B cell (primary cell): ENCODE measurements at regions not wholly inside any gene's neighbourhood (a gene's known extent, or its start where the extent isn't known, plus 50 kb on each side); places are given as distances from the start of the nearest gene placed in this dataset.

ENCODE experiments used
- ATAC-seq: fragments of 200-7000 bp; cut with Tn5 transposase; one replicate; pipeline ENCODE4 v1.10.0; 2021; ENCODE audit warnings: low read depth, mild to moderate bottlenecking, moderate number of reproducible peaks, moderate library complexity
- CTCF ChIA-PET: fragments of 350-600 bp; sonication (Branson Sonifier 250); formaldehyde crosslinking; loops from one replicate; lab custom pipeline; 2021; ENCODE audit warnings: antibody characterized with exemption, inconsistent platforms; lab: Charles Lee
- POLR2A ChIA-PET: fragments of 350-600 bp; sonication (Branson Sonifier 250); formaldehyde crosslinking; loops from one replicate; lab custom pipeline; 2021; ENCODE audit warnings: antibody characterized with exemption; lab: Charles Lee
- DNase-seq: peaks from one replicate; pipeline ENCODE4 v3.0.0; 2013
- H2AFZ ChIP-seq: 2 replicates; pipeline ENCODE4 v1.6.1; 2012; ENCODE audit warnings: mild to moderate bottlenecking, low read depth, low read length; ENCODE audit not compliant: insufficient read depth, poor library complexity, severe bottlenecking
- H3K27ac ChIP-seq, 2 donors: 1 replicate in 1 of 2; 2 replicates in 1 of 2; pipeline ENCODE4 v1.5.1; 2012 to 2013; ENCODE audit warnings: low read length in 2 of 2, mild to moderate bottlenecking in 2 of 2, moderate library complexity in 1 of 2
- H3K27me3 ChIP-seq, 4 experiments: fragments of 200-600 bp in 1 of 4; sonication (generic) in 1 of 4; replicated peaks in 1 of 4; 1 replicate in 2 of 4; 2 replicates in 2 of 4; pipeline versions ENCODE4 v1.6.1 to v1.7.0; 2013 to 2016; ENCODE audit warnings: low read length in 3 of 4, mild to moderate bottlenecking in 2 of 4, mixed read lengths in 1 of 4, moderate library complexity in 1 of 4; ENCODE audit not compliant: insufficient read depth in 4 of 4, control insufficient read depth in 3 of 4; ENCODE audit errors: control extremely low read depth in 1 of 4
- H3K36me3 ChIP-seq, 2 experiments: replicated peaks in 1 of 2; 1 replicate in 1 of 2; 2 replicates in 1 of 2; pipeline versions ENCODE4 v1.6.1 to v1.7.1; 2013; ENCODE audit warnings: low read length in 1 of 2; ENCODE audit not compliant: insufficient read depth in 2 of 2, control insufficient read depth in 1 of 2; ENCODE audit errors: control extremely low read depth in 1 of 2, extremely low read depth in 1 of 2
- H3K4me1 ChIP-seq, 2 donors: fragments of 200-600 bp in 1 of 2; sonication (generic) in 1 of 2; 1 replicate in 1 of 2; 2 replicates in 1 of 2; pipeline versions ENCODE4 v1.5.1 to v1.6.1; 2013 to 2017; ENCODE audit warnings: low read length in 2 of 2; ENCODE audit not compliant: control insufficient read depth in 2 of 2, insufficient read depth in 2 of 2
- H3K4me2 ChIP-seq: replicated peaks from 2 replicates; pipeline ENCODE3; 2012; ENCODE audit warnings: mild to moderate bottlenecking, low read depth, low read length; ENCODE audit not compliant: poor library complexity, severe bottlenecking
- H3K4me3 ChIP-seq, 5 experiments: fragments of 200-600 bp in 1 of 5; sonication (generic) in 1 of 5; 1 replicate in 3 of 5; 2 replicates in 2 of 5; pipeline versions ENCODE4 v1.5.1 to v1.7.0; 2011 to 2016; ENCODE audit warnings: low read length in 4 of 5, mild to moderate bottlenecking in 4 of 5, low read depth in 2 of 5, control low read depth in 1 of 5, moderate library complexity in 1 of 5; ENCODE audit not compliant: insufficient read depth in 1 of 5; ENCODE audit errors: control extremely low read depth in 1 of 5, extremely low read depth in 1 of 5
- H3K79me2 ChIP-seq: fragments of 200-600 bp; sonication (generic); one replicate; pipeline ENCODE4 v1.6.0; 2016; ENCODE audit warnings: low read length; ENCODE audit not compliant: control insufficient read depth, insufficient read depth
- H3K9ac ChIP-seq: fragments of 200-600 bp; sonication (generic); 2 replicates; pipeline ENCODE4 v1.6.1; 2017; ENCODE audit warnings: mild to moderate bottlenecking, low read length, moderate library complexity
- H3K9me3 ChIP-seq, 3 donors: one replicate each; pipeline versions ENCODE4 v1.6.1 to v1.7.1; 2013; ENCODE audit warnings: low read length in 2 of 3; ENCODE audit not compliant: control insufficient read depth in 2 of 3, insufficient read depth in 1 of 3; ENCODE audit errors: control extremely low read depth in 1 of 3
- H4K20me1 ChIP-seq: 2 replicates; pipeline ENCODE4 v1.6.0; 2012; ENCODE audit warnings: mild to moderate bottlenecking, low read length; ENCODE audit not compliant: insufficient read depth, control insufficient read depth, poor library complexity, severe bottlenecking
- H3K27ac Mint-ChIP-seq: one replicate; pipeline ENCODE4 v1.8.0; 2021; ENCODE audit warnings: mixed read lengths
- H3K27me3 Mint-ChIP-seq: one replicate; pipeline ENCODE4 v1.8.0; 2021; ENCODE audit warnings: mixed read lengths
- H3K4me1 Mint-ChIP-seq: one replicate; pipeline ENCODE4 v1.8.0; 2021; ENCODE audit warnings: mixed read lengths
- H3K4me3 Mint-ChIP-seq: one replicate; pipeline ENCODE4 v1.8.0; 2021; ENCODE audit warnings: mixed read lengths
- H3K9me3 Mint-ChIP-seq: one replicate; pipeline ENCODE4 v1.8.0; 2022; ENCODE audit warnings: mixed read lengths; ENCODE audit not compliant: insufficient read depth
- CTCF ChIP-seq: fragments of 200-600 bp; IDR thresholded peaks from one replicate; pipeline ENCODE4 v1.8.0; 2022; ENCODE audit warnings: antibody characterized with exemption, mild to moderate bottlenecking
- EZH2 ChIP-seq: IDR thresholded peaks from 2 replicates; pipeline ENCODE4 v1.6.1; 2012; ENCODE audit warnings: borderline replicate concordance, low read depth, mild to moderate bottlenecking, moderate library complexity, low read length; ENCODE audit not compliant: insufficient read depth, poor library complexity, severe bottlenecking
- WGBS: methylation state at CpG from one replicate; pipeline ENCODE4 v1.1.5; 2013; ENCODE audit warnings: missing lambda C conversion rate; ENCODE audit not compliant: insufficient coverage; 5-methylcytosine and 5-hydroxymethylcytosine counted together
- intact Hi-C: fragments of 100-400 bp; cut with micrococcal nuclease; formaldehyde crosslinking; loops from one replicate; pipeline ENCODE4 v1.10.0; 2022

DNA sequence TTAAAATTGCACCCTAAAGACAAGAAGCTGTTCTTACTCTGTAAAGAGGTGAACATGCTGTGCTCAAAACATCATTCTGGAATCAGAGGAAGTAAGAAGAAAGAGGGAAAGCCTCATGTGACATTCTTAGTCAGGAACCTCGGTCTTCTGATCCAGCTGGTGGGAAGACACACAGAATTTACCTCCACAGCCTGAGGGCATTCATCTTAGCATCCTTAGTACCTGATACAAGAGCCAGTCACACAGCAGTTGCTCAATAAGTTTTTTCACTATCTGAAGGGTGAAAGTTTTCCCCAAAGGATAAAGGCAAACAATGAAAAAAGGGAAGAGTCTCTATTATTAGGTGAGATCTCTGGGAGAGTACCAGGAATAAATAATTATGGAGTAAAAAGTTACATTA lies 116.8 kb downstream of the SEMA6D start:
- no peak overlapping the region for H3K27ac Mint-ChIP-seq

DNA sequence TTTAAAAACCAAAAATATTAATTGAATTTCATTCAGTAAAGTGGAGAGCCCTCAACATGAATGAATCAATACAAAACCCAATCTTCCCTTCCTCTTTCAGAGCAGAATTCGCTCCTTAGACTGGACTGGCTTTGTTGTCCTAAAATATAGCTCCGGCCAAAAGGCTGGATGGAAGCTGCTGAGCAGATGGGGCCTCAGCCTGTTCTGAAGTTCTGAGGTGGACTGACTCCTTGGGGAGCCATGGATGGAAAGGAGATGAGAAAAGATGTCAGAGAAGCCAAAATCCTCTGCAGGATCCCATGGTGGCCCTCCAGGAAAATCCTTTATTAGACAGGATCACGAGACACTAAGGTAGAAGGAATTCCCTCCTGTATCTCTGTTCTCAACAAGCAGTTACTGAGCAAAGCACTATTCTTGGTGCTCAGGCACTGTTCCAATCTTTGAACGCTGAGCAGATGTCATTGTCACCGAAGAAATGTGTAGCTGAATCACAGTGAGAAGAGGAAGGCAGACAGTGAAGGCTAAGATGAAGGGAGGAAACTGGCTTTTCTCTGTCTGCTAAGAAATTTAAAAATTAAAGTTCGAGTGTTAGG lies 122.0 kb downstream of the SEMA6D start:
- ChIA-PET CTCF (no interaction called here), POLR2A (no interaction called here)
- no peaks in the 10 kb centered on the region for H3K27me3 Mint-ChIP-seq
- H3K9me3 Mint-ChIP-seq: peaks cover 5% of the 10 kb centered on the region
- Histone ChIP-seq H3K36me3 (no peaks in the 10 kb centered on the region), H3K27ac (no peak overlapping the region), H3K27me3 (no peaks in the 10 kb centered on the region), H3K9ac (no peak overlapping the region), H3K9me3 (peaks cover 0 to 3% (median 0%) of the 10 kb centered on the region in 3 donors), H3K79me2 (no peaks in the 10 kb centered on the region), H3K4me3 (no peak overlapping the region), H3K4me2 (no peak overlapping the region), H4K20me1 (no peaks in the 10 kb centered on the region), H2AFZ (no peak overlapping the region), H3K4me1 (no peaks in the 10 kb centered on the region)
- TF ChIP-seq CTCF (no peak), EZH2 (no peak)
- DNase-seq: no peak
- H3K4me3 Mint-ChIP-seq: no peak overlapping the region
- intact Hi-C loops: no loop called here
- no peak overlapping the region for H3K27ac Mint-ChIP-seq
- no peak for ATAC-seq
- 91% methylated on average over 6 of the region's 6 CpGs for WGBS
- peaks cover 10% of the 10 kb centered on the region for H3K4me1 Mint-ChIP-seq

More for the DNA sequence above, 116.8 kb downstream of the SEMA6D start:
- Histone ChIP-seq H3K36me3 (no peaks in the 10 kb centered on the region), H3K4me3 (no peak overlapping the region), H3K79me2 (no peaks in the 10 kb centered on the region), H3K4me2 (no peak overlapping the region), H3K27me3 (no peaks in the 10 kb centered on the region), H2AFZ (no peak overlapping the region), H3K9ac (no peak overlapping the region), H3K9me3 (peaks cover 0 to 5% (median 0%) of the 10 kb centered on the region in 3 donors), H3K4me1 (peaks cover 0 to 10% of the 10 kb centered on the region in 2 donors), H4K20me1 (no peaks in the 10 kb centered on the region), H3K27ac (no peak overlapping the region)
- H3K9me3 Mint-ChIP-seq: peaks cover 5% of the 10 kb centered on the region
- no peak for ATAC-seq
- intact Hi-C loops: no loop called here
- H3K4me1 Mint-ChIP-seq: peaks cover 9% of the 10 kb centered on the region
- WGBS: no CpG with 5 or more reads among the region's 1 CpG
- TF ChIP-seq CTCF (no peak), EZH2 (no peak)
- H3K27me3 Mint-ChIP-seq: no peaks in the 10 kb centered on the region
- DNase-seq: no peak
- ChIA-PET POLR2A (no interaction called here), CTCF (no interaction called here)
- no peak overlapping the region for H3K4me3 Mint-ChIP-seq
